SK-N-SH treated with all-trans-retinoic acid at 6 μM for 48 hours (cell line): ENCODE measurements at regions not wholly inside any gene's neighbourhood (a gene's known extent, or its start where the extent isn't known, plus 50 kb on each side); places are given as distances from the start of the nearest gene placed in this dataset.

Source experiments
- ATAC-seq: fragments of 200-7000 bp; cut with Tn5 transposase; 3 replicates; pipeline ENCODE4 v1.9.1; 2020; ENCODE audit warnings: mild to moderate bottlenecking, moderate library complexity
- ARNTL ChIP-seq: fragments of 450-650 bp; formaldehyde crosslinking; IDR thresholded peaks from 2 replicates; pipeline ENCODE4 v1.5.0; 2020; ENCODE audit warnings: low read depth, mild to moderate bottlenecking, moderate library complexity, borderline replicate concordance
- CSDC2 ChIP-seq: fragments of 250-450 bp; sonication (Bioruptor Pico); IDR thresholded peaks from 2 replicates; pipeline ENCODE4 v1.5.0; 2020; ENCODE audit warnings: mild to moderate bottlenecking, moderate library complexity
- ESRRG ChIP-seq: fragments of 250-450 bp; sonication (Bioruptor Pico); IDR thresholded peaks from 2 replicates; pipeline ENCODE4 v1.6.1; 2021; ENCODE audit warnings: mild to moderate bottlenecking
- ISL1 ChIP-seq: fragments of 250-450 bp; sonication (Bioruptor Pico); IDR thresholded peaks from 2 replicates; pipeline ENCODE4 v2.1.2; 2022; ENCODE audit warnings: mild to moderate bottlenecking, moderate library complexity
- PPARA ChIP-seq: fragments of 250-450 bp; sonication (Bioruptor Pico); IDR thresholded peaks from 2 replicates; pipeline ENCODE4 v1.5.0; 2020; ENCODE audit warnings: mild to moderate bottlenecking, borderline replicate concordance
- RARB ChIP-seq: fragments of 250-450 bp; sonication (Bioruptor Pico); IDR thresholded peaks from 2 replicates; pipeline ENCODE4 v1.8.0; 2021; ENCODE audit warnings: mild to moderate bottlenecking, moderate library complexity
- TCF4 ChIP-seq: fragments of 250-450 bp; sonication (Bioruptor Pico); IDR thresholded peaks from 2 replicates; pipeline ENCODE4 v1.8.0; 2021; ENCODE audit warnings: mild to moderate bottlenecking, moderate library complexity, borderline replicate concordance
- TOX ChIP-seq: fragments of 250-450 bp; sonication (Bioruptor Pico); IDR thresholded peaks from 2 replicates; pipeline ENCODE4 v1.8.0; 2021; ENCODE audit warnings: mild to moderate bottlenecking, moderate library complexity, borderline replicate concordance
- ZC3H10 ChIP-seq: fragments of 250-450 bp; sonication (Bioruptor Pico); IDR thresholded peaks from 2 replicates; pipeline ENCODE4 v1.5.1; 2021; ENCODE audit warnings: mild to moderate bottlenecking, moderate library complexity
- ZFP3 ChIP-seq: fragments of 250-450 bp; sonication (Bioruptor Pico); IDR thresholded peaks from 2 replicates; pipeline ENCODE4 v1.5.0; 2020; ENCODE audit warnings: mild to moderate bottlenecking, moderate library complexity
- ZFP30 ChIP-seq: fragments of 450-650 bp; formaldehyde crosslinking; IDR thresholded peaks from 2 replicates; pipeline ENCODE4 v1.5.0; 2022; ENCODE audit warnings: mild to moderate bottlenecking, moderate library complexity
- ZNF565 ChIP-seq: fragments of 450-650 bp; formaldehyde crosslinking; conservative IDR thresholded peaks from 2 replicates; pipeline ENCODE4 v1.5.0; 2020; ENCODE audit warnings: low read depth, mild to moderate bottlenecking, moderate library complexity
- ZNF70 ChIP-seq: fragments of 450-650 bp; formaldehyde crosslinking; IDR thresholded peaks from 2 replicates; pipeline ENCODE4 v1.5.0; 2020; ENCODE audit warnings: mild to moderate bottlenecking, moderate library complexity
- ZNF8 ChIP-seq: fragments of 450-650 bp; formaldehyde crosslinking; IDR thresholded peaks from 2 replicates; pipeline ENCODE4 v1.5.0; 2020; ENCODE audit warnings: mild to moderate bottlenecking, moderate library complexity
- TF ChIP-seq, protein P1 (sequence below): fragments of 250-450 bp; sonication (Bioruptor Pico); IDR thresholded peaks from 2 replicates; pipeline ENCODE4 v1.5.1; 2020; ENCODE audit warnings: low read depth, mild to moderate bottlenecking, moderate library complexity
- TF ChIP-seq, protein P2 (sequence below): fragments of 250-450 bp; sonication (Bioruptor Pico); IDR thresholded peaks from 2 replicates; pipeline ENCODE4 v1.5.1; 2021; ENCODE audit warnings: mild to moderate bottlenecking, moderate library complexity
- TF ChIP-seq, protein P3 (sequence below): fragments of 250-450 bp; sonication (Bioruptor Pico); IDR thresholded peaks from 2 replicates; pipeline ENCODE4 v1.8.0; 2020; ENCODE audit warnings: mild to moderate bottlenecking, moderate library complexity, borderline replicate concordance

DNA sequence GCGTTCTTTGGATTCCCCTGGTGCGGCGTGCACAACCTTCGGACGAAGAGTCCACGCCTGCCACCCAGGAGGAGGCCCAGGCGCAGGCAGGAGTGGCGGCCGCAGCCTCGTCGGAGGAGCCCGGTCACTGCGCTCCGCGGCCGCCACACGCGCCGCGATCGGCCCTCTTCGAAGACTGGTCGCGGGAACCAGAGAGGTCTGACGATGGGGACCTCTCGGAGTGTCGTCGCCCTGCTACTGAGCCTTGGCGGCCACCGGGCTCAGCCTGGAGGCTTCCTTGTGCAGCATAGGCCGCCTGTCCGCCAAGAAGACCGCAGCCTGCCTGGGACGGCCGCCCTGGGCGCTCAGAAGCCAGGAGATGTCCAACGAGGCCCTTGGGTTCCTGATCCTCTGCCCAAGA lies 112.5 kb upstream of the SELENOP start:
- TF ChIP-seq TCF4 (CRISPR knock-in tag): no peak
- no peak for TF ChIP-seq ESRRG (CRISPR knock-in tag)
- no peak for TF ChIP-seq PPARA
- TF ChIP-seq RARB (CRISPR knock-in tag): no peak
- no peak for TF ChIP-seq TOX
- no peak for TF ChIP-seq ISL1 (CRISPR knock-in tag)
- TF ChIP-seq ZNF565 (CRISPR knock-in tag): no peak
- TF ChIP-seq, protein P1, sequence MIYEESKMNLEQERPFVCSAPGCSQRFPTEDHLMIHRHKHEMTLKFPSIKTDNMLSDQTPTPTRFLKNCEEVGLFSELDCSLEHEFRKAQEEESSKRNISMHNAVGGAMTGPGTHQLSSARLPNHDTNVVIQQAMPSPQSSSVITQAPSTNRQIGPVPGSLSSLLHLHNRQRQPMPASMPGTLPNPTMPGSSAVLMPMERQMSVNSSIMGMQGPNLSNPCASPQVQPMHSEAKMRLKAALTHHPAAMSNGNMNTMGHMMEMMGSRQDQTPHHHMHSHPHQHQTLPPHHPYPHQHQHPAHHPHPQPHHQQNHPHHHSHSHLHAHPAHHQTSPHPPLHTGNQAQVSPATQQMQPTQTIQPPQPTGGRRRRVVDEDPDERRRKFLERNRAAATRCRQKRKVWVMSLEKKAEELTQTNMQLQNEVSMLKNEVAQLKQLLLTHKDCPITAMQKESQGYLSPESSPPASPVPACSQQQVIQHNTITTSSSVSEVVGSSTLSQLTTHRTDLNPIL (CRISPR knock-in tag): no peak
- TF ChIP-seq, protein P2, sequence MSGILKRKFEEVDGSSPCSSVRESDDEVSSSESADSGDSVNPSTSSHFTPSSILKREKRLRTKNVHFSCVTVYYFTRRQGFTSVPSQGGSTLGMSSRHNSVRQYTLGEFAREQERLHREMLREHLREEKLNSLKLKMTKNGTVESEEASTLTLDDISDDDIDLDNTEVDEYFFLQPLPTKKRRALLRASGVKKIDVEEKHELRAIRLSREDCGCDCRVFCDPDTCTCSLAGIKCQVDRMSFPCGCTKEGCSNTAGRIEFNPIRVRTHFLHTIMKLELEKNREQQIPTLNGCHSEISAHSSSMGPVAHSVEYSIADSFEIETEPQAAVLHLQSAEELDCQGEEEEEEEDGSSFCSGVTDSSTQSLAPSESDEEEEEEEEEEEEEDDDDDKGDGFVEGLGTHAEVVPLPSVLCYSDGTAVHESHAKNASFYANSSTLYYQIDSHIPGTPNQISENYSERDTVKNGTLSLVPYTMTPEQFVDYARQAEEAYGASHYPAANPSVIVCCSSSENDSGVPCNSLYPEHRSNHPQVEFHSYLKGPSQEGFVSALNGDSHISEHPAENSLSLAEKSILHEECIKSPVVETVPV (CRISPR knock-in tag): no peak
- no peak for ATAC-seq

DNA sequence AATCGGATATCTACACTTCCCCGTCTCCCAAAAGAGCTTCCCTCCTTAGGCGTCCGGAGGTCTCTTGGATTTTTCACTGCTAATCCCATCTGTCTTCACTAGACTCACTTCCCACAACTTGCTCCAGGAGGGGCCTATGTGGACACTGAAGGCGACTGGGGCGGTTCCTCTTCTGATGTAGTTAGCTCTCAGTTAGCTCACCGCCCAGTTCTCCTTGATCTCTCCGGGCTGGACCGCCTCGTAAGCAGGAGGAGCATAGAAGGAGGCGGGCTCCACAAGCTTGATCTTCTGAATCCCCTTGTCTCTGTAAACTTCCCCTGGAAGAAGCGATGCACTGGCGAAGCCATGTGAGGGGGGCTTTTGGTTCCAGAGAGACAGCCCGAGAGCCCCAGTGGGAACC lies 112.0 kb upstream of the SELENOP start:
- no peak; the same call in 2 of the 3 replicates for ATAC-seq
- TF ChIP-seq PPARA (no peak), ZFP3 (no peak), ZNF565 (CRISPR knock-in tag) (no peak), ISL1 (CRISPR knock-in tag) (no peak), TOX (no peak), ESRRG (CRISPR knock-in tag) (no peak)
- TF ChIP-seq, protein P3, sequence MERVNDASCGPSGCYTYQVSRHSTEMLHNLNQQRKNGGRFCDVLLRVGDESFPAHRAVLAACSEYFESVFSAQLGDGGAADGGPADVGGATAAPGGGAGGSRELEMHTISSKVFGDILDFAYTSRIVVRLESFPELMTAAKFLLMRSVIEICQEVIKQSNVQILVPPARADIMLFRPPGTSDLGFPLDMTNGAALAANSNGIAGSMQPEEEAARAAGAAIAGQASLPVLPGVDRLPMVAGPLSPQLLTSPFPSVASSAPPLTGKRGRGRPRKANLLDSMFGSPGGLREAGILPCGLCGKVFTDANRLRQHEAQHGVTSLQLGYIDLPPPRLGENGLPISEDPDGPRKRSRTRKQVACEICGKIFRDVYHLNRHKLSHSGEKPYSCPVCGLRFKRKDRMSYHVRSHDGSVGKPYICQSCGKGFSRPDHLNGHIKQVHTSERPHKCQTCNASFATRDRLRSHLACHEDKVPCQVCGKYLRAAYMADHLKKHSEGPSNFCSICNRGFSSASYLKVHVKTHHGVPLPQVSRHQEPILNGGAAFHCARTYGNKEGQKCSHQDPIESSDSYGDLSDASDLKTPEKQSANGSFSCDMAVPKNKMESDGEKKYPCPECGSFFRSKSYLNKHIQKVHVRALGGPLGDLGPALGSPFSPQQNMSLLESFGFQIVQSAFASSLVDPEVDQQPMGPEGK: no peak
- TF ChIP-seq, protein P2 (CRISPR knock-in tag): no peak

DNA sequence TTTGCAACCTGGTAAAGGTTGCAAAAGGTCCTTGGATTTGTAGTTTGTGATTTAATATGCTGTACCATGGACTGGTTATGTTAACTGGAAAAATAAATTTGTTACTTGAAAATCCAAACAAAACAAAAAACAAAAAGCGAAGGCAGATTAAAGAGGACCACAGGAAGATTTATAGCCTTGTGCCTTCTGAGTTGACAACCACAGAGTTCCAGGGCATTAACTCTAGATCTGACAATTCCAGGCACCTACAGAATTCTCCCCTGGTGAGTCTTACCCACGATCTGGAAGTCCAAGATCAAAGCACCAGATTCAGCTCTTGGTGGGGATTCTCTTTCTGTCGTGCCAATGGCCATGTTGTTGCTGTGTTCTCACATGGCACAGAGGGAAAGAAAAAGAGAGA lies 107.9 kb upstream of the SELENOP start:
- TF ChIP-seq TOX (no peak), ZNF70 (no peak), CSDC2 (CRISPR knock-in tag) (no peak), ISL1 (CRISPR knock-in tag) (no peak), TCF4 (CRISPR knock-in tag) (no peak), ZFP30 (CRISPR knock-in tag) (no peak), ZFP3 (no peak), ARNTL (no peak), RARB (CRISPR knock-in tag) (no peak), ZC3H10 (CRISPR knock-in tag) (no peak), PPARA (no peak), ZNF8 (CRISPR knock-in tag) (no peak)
- TF ChIP-seq, protein P3: no peak
- TF ChIP-seq, protein P1 (CRISPR knock-in tag): no peak
- TF ChIP-seq, protein P2 (CRISPR knock-in tag): no peak
- no peak for ATAC-seq
